Keratinocyte (primary cell): ENCODE measurements at regions not wholly inside any gene's neighbourhood (a gene's known extent, or its start where the extent isn't known, plus 50 kb on each side); places are given as distances from the start of the nearest gene placed in this dataset.

Experiments
- EZH2 ChIP-seq: IDR thresholded peaks from one replicate; pipeline ENCODE4 v1.6.1; 2012; ENCODE audit warnings: inconsistent platforms, mild to moderate bottlenecking, low read length, moderate library complexity
- TF ChIP-seq, protein P1 (sequence below), 3 experiments: IDR thresholded peaks in 1 of 3; conservative IDR thresholded peaks in 1 of 3; optimal IDR thresholded peaks in 1 of 3; 2 replicates in 2 of 3; 3 replicates in 1 of 3; pipeline versions ENCODE3 to v1.5.1; 2011; ENCODE audit warnings: low read length in 3 of 3, mild to moderate bottlenecking in 3 of 3, moderate library complexity in 2 of 3, control low read depth in 1 of 3, inconsistent platforms in 1 of 3; ENCODE audit not compliant: insufficient read depth in 2 of 3; ENCODE audit errors: extremely low read depth in 1 of 3

GRCh38 chr18:76126327-76126726 lies 368.7 kb downstream of the ZNF516 start:
- no peak for TF ChIP-seq EZH2
- TF ChIP-seq, protein P1, sequence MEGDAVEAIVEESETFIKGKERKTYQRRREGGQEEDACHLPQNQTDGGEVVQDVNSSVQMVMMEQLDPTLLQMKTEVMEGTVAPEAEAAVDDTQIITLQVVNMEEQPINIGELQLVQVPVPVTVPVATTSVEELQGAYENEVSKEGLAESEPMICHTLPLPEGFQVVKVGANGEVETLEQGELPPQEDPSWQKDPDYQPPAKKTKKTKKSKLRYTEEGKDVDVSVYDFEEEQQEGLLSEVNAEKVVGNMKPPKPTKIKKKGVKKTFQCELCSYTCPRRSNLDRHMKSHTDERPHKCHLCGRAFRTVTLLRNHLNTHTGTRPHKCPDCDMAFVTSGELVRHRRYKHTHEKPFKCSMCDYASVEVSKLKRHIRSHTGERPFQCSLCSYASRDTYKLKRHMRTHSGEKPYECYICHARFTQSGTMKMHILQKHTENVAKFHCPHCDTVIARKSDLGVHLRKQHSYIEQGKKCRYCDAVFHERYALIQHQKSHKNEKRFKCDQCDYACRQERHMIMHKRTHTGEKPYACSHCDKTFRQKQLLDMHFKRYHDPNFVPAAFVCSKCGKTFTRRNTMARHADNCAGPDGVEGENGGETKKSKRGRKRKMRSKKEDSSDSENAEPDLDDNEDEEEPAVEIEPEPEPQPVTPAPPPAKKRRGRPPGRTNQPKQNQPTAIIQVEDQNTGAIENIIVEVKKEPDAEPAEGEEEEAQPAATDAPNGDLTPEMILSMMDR (optimal IDR thresholded peaks at IDR 0.05 in 1 of 3, IDR thresholded peaks at IDR 0.05 in 1 of 3, conservative IDR thresholded peaks at IDR 0.05 in 1 of 3; ENCODE audit: extremely low read depth in 1 of 3, insufficient read depth in 2 of 3, low read length in 3 of 3): no peak
